ENCODE measurements at regions not wholly inside any gene's neighbourhood (a gene's known extent, or its start where the extent isn't known, plus 50 kb on each side); places are given as distances from the start of the nearest gene placed in this dataset.

GRCh38 chr1:88293691-88294190 is 390.3 kb upstream of the PKN2 start:
- no peak overlapping the region for H3K27ac Mint-ChIP-seq (ENCODE audit: unreplicated experiment)
- H3K27me3 Mint-ChIP-seq (ENCODE audit: low read depth) = peaks cover 15% of the 10 kb centered on the region
- TF ChIP-seq CTCF (IDR thresholded peaks at IDR 0.05) = no peak
- DNase-seq (ENCODE audit: low spot score) = no peak
- no peak overlapping the region for H3K4me3 Mint-ChIP-seq (ENCODE audit: unreplicated experiment)
- H3K36me3 Mint-ChIP-seq (ENCODE audit: low read depth) = no peaks in the 10 kb centered on the region
- no peaks in the 10 kb centered on the region for H3K9me3 Mint-ChIP-seq (ENCODE audit: low read depth)
- H3K4me1 Mint-ChIP-seq (ENCODE audit: low read depth) = no peaks in the 10 kb centered on the region

- H3K36me3 Mint-ChIP-seq (ENCODE audit: low read depth) = no peaks in the 10 kb centered on the region
- H3K27ac Mint-ChIP-seq (ENCODE audit: unreplicated experiment) = no peak overlapping the region
- TF ChIP-seq CTCF (IDR thresholded peaks at IDR 0.05) = no peak
- no peak for DNase-seq (ENCODE audit: low spot score)
- no peaks in the 10 kb centered on the region for H3K9me3 Mint-ChIP-seq (ENCODE audit: low read depth)
- H3K4me1 Mint-ChIP-seq (ENCODE audit: low read depth) = no peaks in the 10 kb centered on the region
- H3K4me3 Mint-ChIP-seq (ENCODE audit: unreplicated experiment) = no peak overlapping the region
- H3K27me3 Mint-ChIP-seq (ENCODE audit: low read depth) = peaks cover 22% of the 10 kb centered on the region
Measured at GRCh38 chr1:88296227-88296626, 387.8 kb upstream of the PKN2 start.

- Mint-ChIP-seq H3K27me3 (ENCODE audit: low read depth) (peaks cover 22% of the 10 kb centered on the region), H3K4me3 (ENCODE audit: unreplicated experiment) (no peak overlapping the region), H3K4me1 (ENCODE audit: low read depth) (no peaks in the 10 kb centered on the region), H3K9me3 (ENCODE audit: low read depth) (no peaks in the 10 kb centered on the region), H3K27ac (ENCODE audit: unreplicated experiment) (no peak overlapping the region), H3K36me3 (ENCODE audit: low read depth) (no peaks in the 10 kb centered on the region)
- TF ChIP-seq CTCF (IDR thresholded peaks at IDR 0.05) = no peak
- DNase-seq (ENCODE audit: low spot score) = no peak
Measured at GRCh38 chr1:88296642-88297041, 387.4 kb upstream of the PKN2 start.

GRCh38 chr1:88298506-88298905 is 385.6 kb upstream of the PKN2 start:
- TF ChIP-seq CTCF (IDR thresholded peaks at IDR 0.05) = no peak
- no peak for DNase-seq (ENCODE audit: low spot score)
- Mint-ChIP-seq H3K4me3 (ENCODE audit: unreplicated experiment) (no peak overlapping the region), H3K4me1 (ENCODE audit: low read depth) (no peaks in the 10 kb centered on the region), H3K27ac (ENCODE audit: unreplicated experiment) (no peak overlapping the region), H3K9me3 (ENCODE audit: low read depth) (no peaks in the 10 kb centered on the region), H3K27me3 (ENCODE audit: low read depth) (peaks cover 22% of the 10 kb centered on the region), H3K36me3 (ENCODE audit: low read depth) (no peaks in the 10 kb centered on the region)

GRCh38 chr1:88300752-88301263 is 383.3 kb upstream of the PKN2 start:
- H3K36me3 Mint-ChIP-seq (ENCODE audit: low read depth) = no peaks in the 10 kb centered on the region
- no peaks in the 10 kb centered on the region for H3K9me3 Mint-ChIP-seq (ENCODE audit: low read depth)
- no peaks in the 10 kb centered on the region for H3K4me1 Mint-ChIP-seq (ENCODE audit: low read depth)
- H3K27me3 Mint-ChIP-seq (ENCODE audit: low read depth) = peaks cover 23% of the 10 kb centered on the region
- no peak for DNase-seq (ENCODE audit: low spot score)
- no peak for TF ChIP-seq CTCF (IDR thresholded peaks at IDR 0.05)
- H3K4me3 Mint-ChIP-seq (ENCODE audit: unreplicated experiment) = no peak overlapping the region
- no peak overlapping the region for H3K27ac Mint-ChIP-seq (ENCODE audit: unreplicated experiment)
